Neural cell (in vitro differentiated cells): ENCODE measurements at regions not wholly inside any gene's neighbourhood (a gene's known extent, or its start where the extent isn't known, plus 50 kb on each side); places are given as distances from the start of the nearest gene placed in this dataset.
"Not testable (repeated sequence)": the region's sequence is repeated elsewhere in the genome, so short reads cannot be mapped to it uniquely, and the experiment has no call there.

Source experiments
- H2AFZ ChIP-seq: fragments of 200-600, 300-800 bp; sonication (generic), shearing (Covaris generic); 2 replicates; pipeline ENCODE4 v1.6.0; 2014; ENCODE audit warnings: low read depth, mild to moderate bottlenecking, antibody characterized with exemption, low read length, moderate library complexity
- H3F3A ChIP-seq: fragments of 200-600 bp; shearing (Covaris generic); 2 replicates; pipeline ENCODE4 v1.6.1; 2016; ENCODE audit warnings: mild to moderate bottlenecking, moderate library complexity, mixed read lengths, antibody characterized with exemption, low read length; ENCODE audit not compliant: insufficient read depth, poor library complexity, severe bottlenecking
- H3K27ac ChIP-seq: fragments of 200-600, 300-800 bp; sonication (generic), shearing (Covaris generic); 2 replicates; pipeline ENCODE4 v1.5.1; 2014; ENCODE audit warnings: mild to moderate bottlenecking, low read length, moderate library complexity
- H3K27me3 ChIP-seq: fragments of 300-800, 200-600 bp; sonication (generic), shearing (Covaris generic); 2 replicates; pipeline ENCODE4 v1.6.0; 2014; ENCODE audit warnings: mild to moderate bottlenecking, low read depth, low read length, moderate library complexity; ENCODE audit not compliant: insufficient read depth
- H3K36me3 ChIP-seq: fragments of 300-800, 200-600 bp; sonication (generic), shearing (Covaris generic); 2 replicates; pipeline ENCODE4 v1.5.1; 2014; ENCODE audit warnings: mild to moderate bottlenecking, antibody characterized with exemption, low read length, moderate library complexity; ENCODE audit not compliant: insufficient read depth
- H3K4me2 ChIP-seq: fragments of 300-800, 200-600 bp; sonication (generic), shearing (Covaris generic); 2 replicates; pipeline ENCODE4 v1.6.0; 2014; ENCODE audit warnings: mild to moderate bottlenecking, low read length
- H3K4me3 ChIP-seq: fragments of 300-800, 200-600 bp; sonication (generic), shearing (Covaris generic); 2 replicates; pipeline ENCODE4 v1.5.1; 2014; ENCODE audit warnings: mild to moderate bottlenecking, low read length, moderate library complexity
- H3K79me2 ChIP-seq: fragments of 200-600 bp; shearing (Covaris generic); replicated peaks from 2 replicates; pipeline ENCODE4 v1.6.0; 2014; ENCODE audit warnings: mild to moderate bottlenecking, low read length, moderate library complexity; ENCODE audit not compliant: insufficient read depth
- H3K9ac ChIP-seq: fragments of 300-800, 200-600 bp; sonication (generic), shearing (Covaris generic); 2 replicates; pipeline ENCODE4 v1.6.1; 2016; ENCODE audit warnings: mild to moderate bottlenecking, low read length, mixed read lengths
- H3K9me2 ChIP-seq: fragments of 200-600 bp; shearing (Covaris generic); 2 replicates; pipeline ENCODE4 v1.6.1; 2016; ENCODE audit warnings: mild to moderate bottlenecking, low read length, mixed read lengths; ENCODE audit not compliant: insufficient read depth
- H3K9me3 ChIP-seq: fragments of 200-600, 300-800 bp; sonication (generic), shearing (Covaris generic); 2 replicates; pipeline ENCODE4 v1.6.1; 2016; ENCODE audit warnings: mild to moderate bottlenecking, mixed run types, low read length, moderate library complexity, mixed read lengths
- H4K20me1 ChIP-seq: fragments of 200-600 bp; shearing (Covaris generic); 2 replicates; pipeline ENCODE4 v1.6.1; 2016; ENCODE audit warnings: mild to moderate bottlenecking, mixed run types; ENCODE audit not compliant: insufficient read depth
- EP300 ChIP-seq: fragments of 450-650 bp; conservative IDR thresholded peaks from 2 replicates; pipeline ENCODE4 v1.6.1; 2014; ENCODE audit warnings: antibody characterized with exemption, mild to moderate bottlenecking, moderate library complexity; ENCODE audit not compliant: poor library complexity, severe bottlenecking
- EZH2 ChIP-seq: fragments of 200-600, 300-800 bp; shearing (Covaris generic), sonication (generic); IDR thresholded peaks from 2 replicates; pipeline ENCODE4 v1.6.1; 2014; ENCODE audit warnings: antibody characterized with exemption, low read length, borderline replicate concordance, mild to moderate bottlenecking; ENCODE audit not compliant: insufficient read depth, poor library complexity, severe bottlenecking
- MXI1 ChIP-seq: fragments of 450-650 bp; conservative IDR thresholded peaks from 2 replicates; pipeline ENCODE4 v1.6.1; 2014; ENCODE audit warnings: antibody characterized with exemption, mild to moderate bottlenecking; ENCODE audit not compliant: poor library complexity, severe bottlenecking
- POLR2AphosphoS5 ChIP-seq: IDR thresholded peaks from 2 replicates; pipeline ENCODE4 v1.6.1; 2012
- RAD21 ChIP-seq: fragments of 450-650 bp; conservative IDR thresholded peaks from 2 replicates; pipeline ENCODE4 v1.6.1; 2014; ENCODE audit warnings: antibody characterized with exemption, mild to moderate bottlenecking, moderate library complexity
- SMC3 ChIP-seq: fragments of 450-650 bp; conservative IDR thresholded peaks from 2 replicates; pipeline ENCODE4 v1.6.1; 2014; ENCODE audit warnings: antibody characterized with exemption, mild to moderate bottlenecking, moderate library complexity; ENCODE audit not compliant: poor library complexity
- TAF1 ChIP-seq: IDR thresholded peaks from 2 replicates; pipeline ENCODE4 v1.6.1; 2012; ENCODE audit warnings: low read depth
- TF ChIP-seq, protein P1 (sequence below): fragments of 450-650 bp; IDR thresholded peaks from 2 replicates; pipeline ENCODE4 v1.5.1; 2014; ENCODE audit warnings: antibody characterized with exemption, mild to moderate bottlenecking, moderate library complexity; ENCODE audit not compliant: poor library complexity, severe bottlenecking
- TF ChIP-seq, protein P2 (sequence below): IDR thresholded peaks from 2 replicates; pipeline ENCODE4 v1.6.1; 2012; ENCODE audit warnings: borderline replicate concordance

DNA sequence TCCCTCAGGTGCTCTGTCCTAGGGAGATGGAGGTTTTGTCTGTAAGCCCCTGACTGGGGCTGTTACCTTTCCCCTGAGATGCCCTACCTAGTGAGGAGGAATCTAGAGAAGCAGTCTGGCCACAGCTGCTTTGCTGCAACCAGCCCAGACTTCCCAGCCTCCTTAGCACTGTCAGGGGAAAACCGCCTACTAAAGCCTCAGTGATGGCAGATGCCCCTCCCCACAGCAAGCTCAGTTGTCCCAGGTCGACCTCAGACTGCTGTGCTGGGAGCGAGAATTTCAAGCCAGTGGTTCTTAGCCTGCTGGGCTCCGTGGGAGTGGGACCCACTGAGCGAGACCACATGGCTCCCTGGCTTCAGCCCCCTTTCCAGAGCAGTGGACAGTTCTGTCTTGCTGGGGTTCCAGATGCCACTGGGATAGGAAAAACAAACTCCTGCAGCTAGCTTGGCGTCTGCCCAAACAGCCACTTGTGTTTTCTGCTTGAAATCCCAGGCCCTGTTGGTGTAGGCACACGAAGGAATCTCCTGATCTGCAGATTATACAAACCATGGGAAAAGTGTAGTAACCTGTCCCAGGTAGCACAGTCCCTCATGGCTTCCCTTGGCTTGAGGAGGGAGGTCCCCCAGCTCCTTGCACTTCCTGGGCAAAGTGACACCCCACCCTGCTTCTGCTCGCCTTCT lies 146.4 kb upstream of the PROKR2 start:
- H4K20me1 ChIP-seq: no peaks in the 10 kb centered on the region
- H3K27ac ChIP-seq: no peak overlapping the region
- no peak for TF ChIP-seq RAD21
- TF ChIP-seq TAF1: no peak
- TF ChIP-seq MXI1: no peak
- no peak for TF ChIP-seq SMC3
- no peak for TF ChIP-seq EP300
- TF ChIP-seq, protein P1, sequence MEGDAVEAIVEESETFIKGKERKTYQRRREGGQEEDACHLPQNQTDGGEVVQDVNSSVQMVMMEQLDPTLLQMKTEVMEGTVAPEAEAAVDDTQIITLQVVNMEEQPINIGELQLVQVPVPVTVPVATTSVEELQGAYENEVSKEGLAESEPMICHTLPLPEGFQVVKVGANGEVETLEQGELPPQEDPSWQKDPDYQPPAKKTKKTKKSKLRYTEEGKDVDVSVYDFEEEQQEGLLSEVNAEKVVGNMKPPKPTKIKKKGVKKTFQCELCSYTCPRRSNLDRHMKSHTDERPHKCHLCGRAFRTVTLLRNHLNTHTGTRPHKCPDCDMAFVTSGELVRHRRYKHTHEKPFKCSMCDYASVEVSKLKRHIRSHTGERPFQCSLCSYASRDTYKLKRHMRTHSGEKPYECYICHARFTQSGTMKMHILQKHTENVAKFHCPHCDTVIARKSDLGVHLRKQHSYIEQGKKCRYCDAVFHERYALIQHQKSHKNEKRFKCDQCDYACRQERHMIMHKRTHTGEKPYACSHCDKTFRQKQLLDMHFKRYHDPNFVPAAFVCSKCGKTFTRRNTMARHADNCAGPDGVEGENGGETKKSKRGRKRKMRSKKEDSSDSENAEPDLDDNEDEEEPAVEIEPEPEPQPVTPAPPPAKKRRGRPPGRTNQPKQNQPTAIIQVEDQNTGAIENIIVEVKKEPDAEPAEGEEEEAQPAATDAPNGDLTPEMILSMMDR: no peak
- TF ChIP-seq EZH2: no peak
- TF ChIP-seq, protein P2, sequence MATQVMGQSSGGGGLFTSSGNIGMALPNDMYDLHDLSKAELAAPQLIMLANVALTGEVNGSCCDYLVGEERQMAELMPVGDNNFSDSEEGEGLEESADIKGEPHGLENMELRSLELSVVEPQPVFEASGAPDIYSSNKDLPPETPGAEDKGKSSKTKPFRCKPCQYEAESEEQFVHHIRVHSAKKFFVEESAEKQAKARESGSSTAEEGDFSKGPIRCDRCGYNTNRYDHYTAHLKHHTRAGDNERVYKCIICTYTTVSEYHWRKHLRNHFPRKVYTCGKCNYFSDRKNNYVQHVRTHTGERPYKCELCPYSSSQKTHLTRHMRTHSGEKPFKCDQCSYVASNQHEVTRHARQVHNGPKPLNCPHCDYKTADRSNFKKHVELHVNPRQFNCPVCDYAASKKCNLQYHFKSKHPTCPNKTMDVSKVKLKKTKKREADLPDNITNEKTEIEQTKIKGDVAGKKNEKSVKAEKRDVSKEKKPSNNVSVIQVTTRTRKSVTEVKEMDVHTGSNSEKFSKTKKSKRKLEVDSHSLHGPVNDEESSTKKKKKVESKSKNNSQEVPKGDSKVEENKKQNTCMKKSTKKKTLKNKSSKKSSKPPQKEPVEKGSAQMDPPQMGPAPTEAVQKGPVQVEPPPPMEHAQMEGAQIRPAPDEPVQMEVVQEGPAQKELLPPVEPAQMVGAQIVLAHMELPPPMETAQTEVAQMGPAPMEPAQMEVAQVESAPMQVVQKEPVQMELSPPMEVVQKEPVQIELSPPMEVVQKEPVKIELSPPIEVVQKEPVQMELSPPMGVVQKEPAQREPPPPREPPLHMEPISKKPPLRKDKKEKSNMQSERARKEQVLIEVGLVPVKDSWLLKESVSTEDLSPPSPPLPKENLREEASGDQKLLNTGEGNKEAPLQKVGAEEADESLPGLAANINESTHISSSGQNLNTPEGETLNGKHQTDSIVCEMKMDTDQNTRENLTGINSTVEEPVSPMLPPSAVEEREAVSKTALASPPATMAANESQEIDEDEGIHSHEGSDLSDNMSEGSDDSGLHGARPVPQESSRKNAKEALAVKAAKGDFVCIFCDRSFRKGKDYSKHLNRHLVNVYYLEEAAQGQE: no peak
- TF ChIP-seq POLR2AphosphoS5: no peak
- H3F3A ChIP-seq: no peaks in the 10 kb centered on the region
- no peaks in the 10 kb centered on the region for H3K9me2 ChIP-seq
- H2AFZ ChIP-seq: no peak overlapping the region
- H3K27me3 ChIP-seq: no peaks in the 10 kb centered on the region
- no peaks in the 10 kb centered on the region for H3K36me3 ChIP-seq
- H3K9ac ChIP-seq: no peak overlapping the region
- no peak overlapping the region for H3K4me2 ChIP-seq
- H3K79me2 ChIP-seq: no peaks in the 10 kb centered on the region
- no peak overlapping the region for H3K4me3 ChIP-seq
- H3K9me3 ChIP-seq: no peaks in the 10 kb centered on the region

DNA sequence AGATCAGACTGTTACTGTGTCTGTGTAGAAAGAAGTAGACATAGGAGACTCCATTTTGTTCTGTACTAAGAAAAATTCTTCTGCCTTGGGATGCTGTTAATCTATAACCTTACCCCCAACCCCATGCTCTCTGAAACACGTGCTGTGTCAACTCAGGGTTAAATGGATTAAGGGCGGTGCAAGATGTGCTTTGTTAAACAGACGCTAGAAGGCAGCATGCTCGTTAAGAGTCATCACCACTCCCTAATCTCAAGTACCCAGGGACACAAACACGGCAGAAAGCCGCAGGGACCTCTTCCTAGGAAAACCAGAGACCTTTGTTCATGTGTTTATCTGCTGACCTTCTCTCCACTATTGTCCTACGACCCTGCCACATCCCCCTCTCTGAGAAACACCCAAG lies 137.0 kb upstream of the PROKR2 start:
- not testable (repeated sequence) for H3K4me2 ChIP-seq, H3K9ac ChIP-seq, H2AFZ ChIP-seq, H4K20me1 ChIP-seq, H3K27ac ChIP-seq, H3F3A ChIP-seq, H3K9me2 ChIP-seq, H3K4me3 ChIP-seq, H3K36me3 ChIP-seq, H3K27me3 ChIP-seq, H3K9me3 ChIP-seq, H3K79me2 ChIP-seq

DNA sequence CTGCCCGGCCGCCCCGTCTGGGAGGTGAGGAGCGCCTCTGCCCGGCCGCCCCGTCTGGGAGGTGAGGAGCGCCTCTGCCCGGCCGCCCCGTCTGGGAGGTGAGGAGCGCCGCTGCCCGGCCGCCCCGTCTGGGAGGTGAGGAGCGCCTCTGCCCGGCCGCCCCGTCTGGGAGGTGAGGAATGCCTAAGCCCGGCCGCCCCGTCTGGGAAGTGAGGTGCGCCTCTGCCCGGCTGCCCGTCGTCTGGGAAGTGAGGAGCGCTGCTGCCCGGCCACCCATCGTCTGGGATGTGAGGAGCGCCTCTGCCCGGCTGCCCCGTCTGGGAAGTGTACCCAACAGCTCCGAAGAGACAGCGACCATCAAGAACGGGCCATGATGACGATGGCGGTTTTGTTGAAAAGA lies 136.6 kb upstream of the PROKR2 start:
- H3K9me2 ChIP-seq, H3K36me3 ChIP-seq, H3K27me3 ChIP-seq, H3K4me3 ChIP-seq, H3K27ac ChIP-seq, H3K79me2 ChIP-seq, H2AFZ ChIP-seq, H4K20me1 ChIP-seq, H3K4me2 ChIP-seq, H3F3A ChIP-seq, H3K9ac ChIP-seq, H3K9me3 ChIP-seq: not testable (repeated sequence)

DNA sequence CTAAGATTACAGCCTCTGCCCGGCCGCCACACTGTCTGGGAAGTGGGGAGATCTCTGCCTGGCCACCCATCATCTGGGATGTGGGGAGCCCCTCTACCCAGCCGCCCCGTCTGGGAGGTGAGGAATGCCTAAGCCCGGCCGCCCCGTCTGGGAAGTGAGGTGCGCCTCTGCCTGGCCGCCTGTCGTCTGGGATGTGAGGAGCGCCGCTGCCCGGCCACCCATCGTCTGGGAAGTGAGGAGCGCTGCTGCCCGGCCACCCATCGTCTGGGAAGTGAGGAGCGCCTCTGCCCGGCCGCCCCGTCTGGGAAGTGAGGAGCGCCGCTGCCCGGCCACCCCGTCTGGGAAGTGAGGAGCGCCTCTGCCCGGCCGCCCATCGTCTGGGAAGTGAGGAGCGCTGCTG lies 135.9 kb upstream of the PROKR2 start:
- not testable (repeated sequence) for H3K36me3 ChIP-seq, H4K20me1 ChIP-seq, H3K4me2 ChIP-seq, H3F3A ChIP-seq, H3K27me3 ChIP-seq, H3K9me2 ChIP-seq, H3K9me3 ChIP-seq, H3K4me3 ChIP-seq, H3K27ac ChIP-seq, H2AFZ ChIP-seq, H3K9ac ChIP-seq, H3K79me2 ChIP-seq

DNA sequence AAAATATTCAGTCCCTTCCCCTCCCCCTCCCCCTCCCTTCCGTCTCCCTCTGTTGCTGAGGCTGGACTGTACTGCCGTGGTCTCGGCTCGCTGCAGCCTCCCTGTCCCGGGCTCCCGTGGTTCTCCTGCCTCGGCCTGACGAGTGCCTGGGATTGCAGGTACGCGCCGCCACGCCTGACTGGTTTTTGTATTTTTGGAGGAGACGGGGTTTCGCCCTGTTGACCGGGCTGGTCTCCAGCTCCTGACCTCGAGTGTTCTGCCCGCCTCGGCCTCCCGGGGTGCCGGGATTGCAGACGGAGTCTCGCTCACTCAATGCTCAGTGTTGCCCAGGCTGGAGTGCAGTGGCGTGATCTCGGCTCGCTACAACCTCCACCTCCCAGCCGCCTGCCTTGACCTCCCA lies 135.5 kb upstream of the PROKR2 start:
- not testable (repeated sequence) for H3K9ac ChIP-seq, H3F3A ChIP-seq, H3K4me2 ChIP-seq, H3K4me3 ChIP-seq, H2AFZ ChIP-seq, H3K27me3 ChIP-seq, H3K27ac ChIP-seq, H3K36me3 ChIP-seq, H3K79me2 ChIP-seq, H3K9me2 ChIP-seq, H4K20me1 ChIP-seq, H3K9me3 ChIP-seq
